ENCODE measurements at regions not wholly inside any gene's neighbourhood (a gene's known extent, or its start where the extent isn't known, plus 50 kb on each side); places are given as distances from the start of the nearest gene placed in this dataset.
"Not testable (repeated sequence)": the region's sequence is repeated elsewhere in the genome, so short reads cannot be mapped to it uniquely, and the experiment has no call there.

GRCh38 chr2:7847321-7847720 is 834.5 kb upstream of the ID2 start:
- no peak for DNase-seq (ENCODE audit: low read depth)

GRCh38 chr2:7849027-7849426 is 832.8 kb upstream of the ID2 start:
- no peak for DNase-seq (ENCODE audit: low read depth)

- DNase-seq (ENCODE audit: low read depth), result no peak
These were observed 832.3 kb upstream of the ID2 start for GRCh38 chr2:7849531-7849930.

GRCh38 chr2:7852546-7852945 is 829.3 kb upstream of the ID2 start:
- no peak for DNase-seq (ENCODE audit: low read depth)

GRCh38 chr2:7857904-7858303 is 824.0 kb upstream of the ID2 start:
- DNase-seq (ENCODE audit: low read depth), result no peak

- DNase-seq (ENCODE audit: low read depth), result no peak
These were observed 823.2 kb upstream of the ID2 start for GRCh38 chr2:7858624-7859023.

- no peak for DNase-seq (ENCODE audit: low read depth)
These were observed 821.2 kb upstream of the ID2 start for GRCh38 chr2:7860693-7861092.

- DNase-seq (ENCODE audit: low read depth), result no peak
These were observed 819.8 kb upstream of the ID2 start for GRCh38 chr2:7861910-7862702.

- no peak for DNase-seq (ENCODE audit: low read depth)
These were observed 815.8 kb upstream of the ID2 start for GRCh38 chr2:7866104-7866503.

- no peak for DNase-seq (ENCODE audit: low read depth)
These were observed 815.0 kb upstream of the ID2 start for GRCh38 chr2:7866825-7867224.

- DNase-seq (ENCODE audit: low read depth), result no peak
These were observed 814.0 kb upstream of the ID2 start for GRCh38 chr2:7867867-7868266.

- DNase-seq (ENCODE audit: low read depth), result no peak
These were observed 813.0 kb upstream of the ID2 start for GRCh38 chr2:7868836-7869235.

- not testable (repeated sequence) for DNase-seq (ENCODE audit: low read depth)
These were observed 805.4 kb upstream of the ID2 start for GRCh38 chr2:7876445-7876844.

- not testable (repeated sequence) for DNase-seq (ENCODE audit: low read depth)
These were observed 803.6 kb upstream of the ID2 start for GRCh38 chr2:7878266-7878665.

- no peak for DNase-seq (ENCODE audit: low read depth)
These were observed 802.9 kb upstream of the ID2 start for GRCh38 chr2:7878786-7879482.

GRCh38 chr2:7879483-7879835 is 802.4 kb upstream of the ID2 start:
- no peak for DNase-seq (ENCODE audit: low read depth)

GRCh38 chr2:7880126-7880525 is 801.7 kb upstream of the ID2 start:
- no peak for DNase-seq (ENCODE audit: low read depth)

GRCh38 chr2:7880566-7880965 is 801.3 kb upstream of the ID2 start:
- no peak for DNase-seq (ENCODE audit: low read depth)

GRCh38 chr2:7881063-7881462 is 800.8 kb upstream of the ID2 start:
- DNase-seq (ENCODE audit: low read depth), result no peak

- DNase-seq (ENCODE audit: low read depth), result no peak
These were observed 800.4 kb upstream of the ID2 start for GRCh38 chr2:7881466-7881865.

- DNase-seq (ENCODE audit: low read depth), result no peak
These were observed 799.6 kb upstream of the ID2 start for GRCh38 chr2:7882296-7882695.

- DNase-seq (ENCODE audit: low read depth), result no peak
These were observed 797.5 kb upstream of the ID2 start for GRCh38 chr2:7884338-7884737.

- DNase-seq (ENCODE audit: low read depth), result no peak
These were observed 795.2 kb upstream of the ID2 start for GRCh38 chr2:7886666-7887065.

- DNase-seq (ENCODE audit: low read depth), result no peak
These were observed 794.4 kb upstream of the ID2 start for GRCh38 chr2:7887441-7887840.

All from activated T-cell treated with anti-CD3 and anti-CD28 coated beads for 1 hour (primary cell).